ENCODE measurements at regions not wholly inside any gene's neighbourhood (a gene's known extent, or its start where the extent isn't known, plus 50 kb on each side); places are given as distances from the start of the nearest gene placed in this dataset.
"Not testable (repeated sequence)": the region's sequence is repeated elsewhere in the genome, so short reads cannot be mapped to it uniquely, and the experiment has no call there.

DNA sequence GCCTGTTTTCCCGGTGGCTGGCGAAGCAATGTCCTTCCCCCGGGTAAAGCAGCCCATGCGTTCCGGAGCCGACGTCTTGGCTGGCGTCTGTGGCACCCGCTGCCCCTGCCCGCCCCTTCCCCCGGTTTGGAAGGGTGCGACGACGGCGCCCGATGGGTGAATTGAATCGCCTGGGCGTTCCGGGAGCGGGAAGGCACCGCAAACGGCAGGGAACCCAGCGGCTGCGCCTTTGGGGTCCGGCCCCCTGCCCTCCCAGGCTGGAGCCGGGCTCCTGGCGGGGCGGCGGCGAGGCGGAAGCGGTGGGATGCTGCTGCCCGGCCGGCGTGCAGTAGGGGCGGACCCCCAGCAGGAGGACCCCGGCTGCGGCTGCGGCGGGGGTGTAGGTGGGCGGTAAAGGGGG is 123.6 kb upstream of the RHOU start:
- H3K27ac ChIP-seq (ENCODE audit: low read length); H3K36me3 ChIP-seq (ENCODE audit: control insufficient read depth, low read depth, low read length); H3K4me3 ChIP-seq (ENCODE audit: low read length); H3K9me3 ChIP-seq (ENCODE audit: control insufficient read depth, low read depth, low read length); H3K9ac ChIP-seq (ENCODE audit: low read length); H3K4me1 ChIP-seq (ENCODE audit: control insufficient read depth, low read depth, low read length); H3K27me3 ChIP-seq (ENCODE audit: control insufficient read depth, insufficient read depth, low read length): not testable (repeated sequence)

GRCh38 chr1:228622002-228622716 is 113.1 kb upstream of the RHOU start:
- not testable (repeated sequence) for H3K27me3 ChIP-seq (ENCODE audit: control insufficient read depth, insufficient read depth, low read length); H3K27ac ChIP-seq (ENCODE audit: low read length); H3K4me1 ChIP-seq (ENCODE audit: control insufficient read depth, low read depth, low read length); H3K4me3 ChIP-seq (ENCODE audit: low read length); H3K9ac ChIP-seq (ENCODE audit: low read length); H3K9me3 ChIP-seq (ENCODE audit: control insufficient read depth, low read depth, low read length); H3K36me3 ChIP-seq (ENCODE audit: control insufficient read depth, low read depth, low read length)

DNA sequence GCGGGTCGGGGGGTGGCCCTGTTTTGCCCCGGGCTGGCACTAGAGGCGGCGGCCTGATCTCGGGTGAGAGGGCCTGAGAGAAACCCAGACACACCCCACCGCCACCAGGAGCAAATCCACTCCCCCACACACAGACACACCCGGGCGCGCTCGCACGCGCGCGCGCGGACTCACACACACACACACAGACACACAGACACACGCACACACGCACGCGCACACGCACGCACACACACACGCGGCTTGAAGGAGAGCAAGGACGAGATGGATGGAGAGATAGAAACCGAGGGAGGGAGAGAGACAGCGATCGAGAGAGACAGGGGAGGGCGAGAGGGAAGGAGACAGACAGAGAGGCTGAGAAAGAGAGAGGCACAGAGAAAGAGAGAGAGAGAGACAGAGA is 108.8 kb upstream of the RHOU start:
- not testable (repeated sequence) for H3K4me1 ChIP-seq (ENCODE audit: control insufficient read depth, low read depth, low read length); H3K27ac ChIP-seq (ENCODE audit: low read length); H3K9ac ChIP-seq (ENCODE audit: low read length); H3K36me3 ChIP-seq (ENCODE audit: control insufficient read depth, low read depth, low read length); H3K27me3 ChIP-seq (ENCODE audit: control insufficient read depth, insufficient read depth, low read length); H3K9me3 ChIP-seq (ENCODE audit: control insufficient read depth, low read depth, low read length); H3K4me3 ChIP-seq (ENCODE audit: low read length)

GRCh38 chr1:228632858-228633257 is 102.4 kb upstream of the RHOU start:
- H3K4me1 ChIP-seq (ENCODE audit: control insufficient read depth, low read depth, low read length); H3K4me3 ChIP-seq (ENCODE audit: low read length); H3K9me3 ChIP-seq (ENCODE audit: control insufficient read depth, low read depth, low read length); H3K36me3 ChIP-seq (ENCODE audit: control insufficient read depth, low read depth, low read length); H3K27me3 ChIP-seq (ENCODE audit: control insufficient read depth, insufficient read depth, low read length); H3K9ac ChIP-seq (ENCODE audit: low read length); H3K27ac ChIP-seq (ENCODE audit: low read length): not testable (repeated sequence)

DNA sequence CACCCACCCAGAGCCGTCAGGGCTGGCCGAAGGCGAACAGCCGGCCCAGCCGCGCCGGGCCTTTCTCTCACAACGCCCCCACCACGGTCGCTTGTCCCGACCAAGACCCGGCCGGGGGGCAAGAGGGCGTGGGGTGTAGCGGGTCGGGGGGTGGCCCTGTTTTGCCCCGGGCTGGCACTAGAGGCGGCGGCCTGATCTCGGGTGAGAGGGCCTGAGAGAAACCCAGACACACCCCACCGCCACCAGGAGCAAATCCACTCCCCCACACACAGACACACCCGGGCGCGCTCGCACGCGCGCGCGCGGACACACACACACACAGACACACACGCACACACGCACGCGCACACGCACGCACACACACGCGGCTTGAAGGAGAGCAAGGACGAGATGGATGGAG is 100.0 kb upstream of the RHOU start:
- H3K9me3 ChIP-seq (ENCODE audit: control insufficient read depth, low read depth, low read length); H3K27ac ChIP-seq (ENCODE audit: low read length); H3K9ac ChIP-seq (ENCODE audit: low read length); H3K4me1 ChIP-seq (ENCODE audit: control insufficient read depth, low read depth, low read length); H3K36me3 ChIP-seq (ENCODE audit: control insufficient read depth, low read depth, low read length); H3K27me3 ChIP-seq (ENCODE audit: control insufficient read depth, insufficient read depth, low read length): not testable (repeated sequence)
- peak overlapping the region; percentile 47 for H3K4me3 ChIP-seq (ENCODE audit: low read length)

GRCh38 chr1:228637529-228637928 is 97.8 kb upstream of the RHOU start:
- not testable (repeated sequence) for H3K27me3 ChIP-seq (ENCODE audit: control insufficient read depth, insufficient read depth, low read length); H3K4me3 ChIP-seq (ENCODE audit: low read length); H3K27ac ChIP-seq (ENCODE audit: low read length); H3K9me3 ChIP-seq (ENCODE audit: control insufficient read depth, low read depth, low read length); H3K9ac ChIP-seq (ENCODE audit: low read length); H3K4me1 ChIP-seq (ENCODE audit: control insufficient read depth, low read depth, low read length); H3K36me3 ChIP-seq (ENCODE audit: control insufficient read depth, low read depth, low read length)

GRCh38 chr1:228646717-228647522 is 88.4 kb upstream of the RHOU start:
- H3K4me3 ChIP-seq (ENCODE audit: low read length), result peak overlapping the region; percentile 66
- peaks cover 5% of the 10 kb centered on the region for H3K4me1 ChIP-seq (ENCODE audit: control insufficient read depth, low read depth, low read length)
- H3K36me3 ChIP-seq (ENCODE audit: control insufficient read depth, low read depth, low read length), result no peaks in the 10 kb centered on the region
- H3K9ac ChIP-seq (ENCODE audit: low read length), result no peak overlapping the region
- no peak overlapping the region for H3K27ac ChIP-seq (ENCODE audit: low read length)
- H3K9me3 ChIP-seq (ENCODE audit: control insufficient read depth, low read depth, low read length), result no peaks in the 10 kb centered on the region
- peaks cover 55% of the 10 kb centered on the region for H3K27me3 ChIP-seq (ENCODE audit: control insufficient read depth, insufficient read depth, low read length)

DNA sequence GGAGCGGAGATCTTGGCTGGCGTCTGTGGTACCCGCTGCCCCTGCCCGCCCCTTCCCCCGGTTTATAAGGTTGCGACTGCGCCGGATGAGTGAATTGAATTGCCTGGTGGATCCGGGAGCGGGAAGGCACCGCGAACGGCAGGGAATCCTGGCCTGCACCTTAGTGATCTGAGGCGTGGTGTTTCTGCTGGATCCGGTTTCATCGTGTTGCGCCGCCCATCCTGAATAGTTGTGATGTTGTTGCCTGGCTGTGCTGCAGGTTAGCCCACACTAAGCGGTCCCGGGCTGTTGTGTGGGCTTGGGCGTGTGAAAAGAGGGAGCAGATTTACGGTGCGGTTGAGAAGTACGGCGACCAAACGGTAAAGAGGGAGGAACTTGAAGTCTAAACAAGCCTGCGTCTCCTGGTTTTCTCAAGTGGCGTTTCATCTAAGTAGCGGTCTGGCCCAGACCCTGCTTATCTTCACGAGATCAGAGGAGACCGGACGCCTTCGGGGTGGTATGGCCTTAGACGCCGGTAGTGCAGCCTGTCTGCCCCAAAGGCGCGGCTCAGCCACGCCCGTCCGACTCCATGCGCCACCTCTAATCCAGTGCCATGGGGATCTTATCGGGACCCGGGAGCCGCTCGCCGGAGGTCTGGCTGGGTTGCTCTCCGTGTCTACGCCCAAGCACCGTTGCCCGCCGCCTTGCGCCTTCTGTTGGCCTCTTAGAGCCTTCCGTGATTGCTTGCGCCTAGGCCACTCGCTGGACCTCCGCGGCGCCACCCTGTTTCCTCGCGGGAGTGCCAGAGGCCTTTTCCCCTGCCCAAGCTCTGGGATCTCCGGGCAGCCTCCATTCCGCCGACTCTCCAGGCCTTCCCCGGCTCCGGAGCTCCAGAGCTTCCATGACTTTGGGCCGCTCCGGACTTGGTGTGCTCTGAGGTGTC is 87.5 kb upstream of the RHOU start:
- Histone ChIP-seq H3K9me3 (ENCODE audit: control insufficient read depth, low read depth, low read length) (no peaks in the 10 kb centered on the region), H3K36me3 (ENCODE audit: control insufficient read depth, low read depth, low read length) (no peaks in the 10 kb centered on the region), H3K4me1 (ENCODE audit: control insufficient read depth, low read depth, low read length) (peaks cover 5% of the 10 kb centered on the region), H3K27me3 (ENCODE audit: control insufficient read depth, insufficient read depth, low read length) (peaks cover 60% of the 10 kb centered on the region), H3K4me3 (ENCODE audit: low read length) (peak overlapping the region; percentile 66), H3K27ac (ENCODE audit: low read length) (no peak overlapping the region), H3K9ac (ENCODE audit: low read length) (peak overlapping the region; percentile 12)

- H3K27me3 ChIP-seq (ENCODE audit: control insufficient read depth, insufficient read depth, low read length), result peaks cover 60% of the 10 kb centered on the region
- H3K36me3 ChIP-seq (ENCODE audit: control insufficient read depth, low read depth, low read length), result no peaks in the 10 kb centered on the region
- peak overlapping the region; percentile 66 for H3K4me3 ChIP-seq (ENCODE audit: low read length)
- H3K27ac ChIP-seq (ENCODE audit: low read length), result no peak overlapping the region
- H3K9me3 ChIP-seq (ENCODE audit: control insufficient read depth, low read depth, low read length), result no peaks in the 10 kb centered on the region
- H3K9ac ChIP-seq (ENCODE audit: low read length), result no peak overlapping the region
- H3K4me1 ChIP-seq (ENCODE audit: control insufficient read depth, low read depth, low read length), result peaks cover 5% of the 10 kb centered on the region
Measured at GRCh38 chr1:228648647-228649383, 86.5 kb upstream of the RHOU start.

DNA sequence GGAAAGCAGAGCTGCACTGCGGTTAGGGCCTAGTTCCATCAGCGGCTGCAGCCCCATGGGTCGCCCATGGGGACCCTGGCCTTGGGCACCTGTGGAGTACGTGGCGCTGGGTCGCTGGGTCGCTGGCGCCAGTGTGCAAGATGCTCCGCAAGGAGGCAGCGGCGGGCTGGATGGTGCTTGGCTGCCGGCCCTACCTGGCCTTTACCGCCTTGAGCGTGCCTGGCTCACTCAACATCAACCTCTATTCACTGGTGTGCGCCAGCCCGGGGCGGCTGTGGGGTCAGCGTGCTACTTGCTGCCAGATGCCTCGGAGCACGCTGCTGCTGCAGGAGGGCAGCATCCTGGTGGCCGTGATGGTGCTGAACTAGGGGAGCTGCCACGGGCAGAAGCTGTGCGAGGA is 85.1 kb upstream of the RHOU start:
- H3K9ac ChIP-seq (ENCODE audit: low read length), result no peak overlapping the region
- no peak overlapping the region for H3K4me3 ChIP-seq (ENCODE audit: low read length)
- H3K4me1 ChIP-seq (ENCODE audit: control insufficient read depth, low read depth, low read length), result peaks cover 5% of the 10 kb centered on the region
- H3K27ac ChIP-seq (ENCODE audit: low read length), result no peak overlapping the region
- H3K27me3 ChIP-seq (ENCODE audit: control insufficient read depth, insufficient read depth, low read length), result peaks cover 60% of the 10 kb centered on the region
- H3K9me3 ChIP-seq (ENCODE audit: control insufficient read depth, low read depth, low read length), result no peaks in the 10 kb centered on the region
- H3K36me3 ChIP-seq (ENCODE audit: control insufficient read depth, low read depth, low read length), result no peaks in the 10 kb centered on the region

DNA sequence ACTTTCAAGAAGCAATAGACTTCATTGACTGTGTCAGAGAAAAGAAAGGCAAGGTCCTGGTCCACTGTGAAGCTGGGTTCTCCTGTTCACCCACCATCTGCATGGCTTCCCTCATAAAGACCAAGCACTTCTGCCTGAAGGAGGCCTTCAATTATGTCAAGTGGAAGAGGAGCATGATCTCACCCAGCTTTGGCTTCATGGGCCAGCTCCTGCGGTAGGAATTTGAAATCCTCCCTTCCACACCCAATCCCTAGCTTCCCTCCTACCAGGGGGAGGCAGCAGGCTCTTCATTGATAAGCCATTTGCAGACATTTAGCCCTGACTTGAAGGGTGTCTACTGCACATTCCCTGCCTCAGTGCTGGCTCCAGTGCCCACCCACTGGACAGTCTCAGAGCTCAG is 84.3 kb upstream of the RHOU start:
- peaks cover 5% of the 10 kb centered on the region for H3K4me1 ChIP-seq (ENCODE audit: control insufficient read depth, low read depth, low read length)
- peaks cover 60% of the 10 kb centered on the region for H3K27me3 ChIP-seq (ENCODE audit: control insufficient read depth, insufficient read depth, low read length)
- H3K36me3 ChIP-seq (ENCODE audit: control insufficient read depth, low read depth, low read length), result no peaks in the 10 kb centered on the region
- no peaks in the 10 kb centered on the region for H3K9me3 ChIP-seq (ENCODE audit: control insufficient read depth, low read depth, low read length)
- no peak overlapping the region for H3K9ac ChIP-seq (ENCODE audit: low read length)
- no peak overlapping the region for H3K27ac ChIP-seq (ENCODE audit: low read length)
- H3K4me3 ChIP-seq (ENCODE audit: low read length), result no peak overlapping the region
